IMR-90 (cell line): ENCODE measurements at regions not wholly inside any gene's neighbourhood (a gene's known extent, or its start where the extent isn't known, plus 50 kb on each side); places are given as distances from the start of the nearest gene placed in this dataset.

Experiments used
- ATAC-seq: fragments of 200-7000 bp; cut with Tn5 transposase; 2 replicates; pipeline ENCODE4 v1.9.1; 2020; ENCODE audit warnings: low read depth, mild to moderate bottlenecking, moderate library complexity
- BruUV-seq: library from RNA; stranded (reverse); fragments of 400-500 nt; replicated peaks from 2 replicates; lab custom pipeline; 2021; lab: Mats Ljungman, UMichigan
- CTCF ChIA-PET: fragments of 300-600 bp; formaldehyde crosslinking; extraction: SDS; loops from one replicate; lab custom pipeline; 2021; ENCODE audit warnings: antibody characterized with exemption; lab: Yijun Ruan, JAX
- POLR2A ChIA-PET: fragments of 300-600 bp; sonication (Branson Sonifier 250); formaldehyde crosslinking; loops from one replicate; lab custom pipeline; 2022; ENCODE audit warnings: antibody characterized with exemption; ENCODE audit not compliant: unreplicated experiment; lab: Charles Lee
- DNase-seq: peaks from one replicate; pipeline ENCODE4 v3.0.0; 2013
- H2AFZ ChIP-seq: replicated peaks from 2 replicates; pipeline ENCODE3; 2013; ENCODE audit warnings: low read length, mild to moderate bottlenecking; ENCODE audit not compliant: poor library complexity
- H2AK5ac ChIP-seq: 2 replicates; pipeline ENCODE4 v1.6.1; 2013; ENCODE audit warnings: low read depth, low read length, inconsistent platforms
- H2AK9ac ChIP-seq: replicated peaks from 2 replicates; pipeline ENCODE3; 2013; ENCODE audit warnings: mild to moderate bottlenecking, low read depth, low read length, moderate library complexity; ENCODE audit not compliant: poor library complexity
- H2BK120ac ChIP-seq: 2 replicates; pipeline ENCODE4 v1.6.1; 2013; ENCODE audit warnings: low read depth, low read length, inconsistent platforms
- H2BK15ac ChIP-seq: 3 replicates; pipeline ENCODE4 v1.6.1; 2013; ENCODE audit warnings: low read depth, low read length, inconsistent platforms
- H2BK20ac ChIP-seq: 2 replicates; pipeline ENCODE4 v1.6.1; 2013; ENCODE audit warnings: low read depth, mild to moderate bottlenecking, inconsistent platforms, low read length, moderate library complexity
- H2BK5ac ChIP-seq: 2 replicates; pipeline ENCODE4 v1.6.1; 2013; ENCODE audit warnings: mild to moderate bottlenecking, low read depth, low read length, inconsistent platforms; ENCODE audit not compliant: poor library complexity, severe bottlenecking
- H3K14ac ChIP-seq: replicated peaks from 2 replicates; pipeline ENCODE4 v1.6.1; 2013; ENCODE audit warnings: low read depth, low read length, inconsistent platforms
- H3K18ac ChIP-seq: 2 replicates; pipeline ENCODE4 v1.6.1; 2013; ENCODE audit warnings: low read depth, low read length, control low read depth
- H3K23ac ChIP-seq: 2 replicates; pipeline ENCODE4 v1.6.1; 2013; ENCODE audit warnings: low read depth, low read length, inconsistent platforms
- H3K27ac ChIP-seq: 2 replicates; pipeline ENCODE4 v1.5.1; 2013; ENCODE audit warnings: mild to moderate bottlenecking, control low read depth, low read length; ENCODE audit not compliant: insufficient read depth
- H3K27me3 ChIP-seq: 2 replicates; pipeline ENCODE4 v1.6.1; 2013; ENCODE audit warnings: low read length; ENCODE audit not compliant: control insufficient read depth, insufficient read depth
- H3K36me3 ChIP-seq: 2 replicates; pipeline ENCODE4 v1.6.1; 2013; ENCODE audit warnings: low read length, mixed read lengths; ENCODE audit not compliant: control insufficient read depth, insufficient read depth
- H3K4ac ChIP-seq: 2 replicates; pipeline ENCODE4 v1.6.1; 2013; ENCODE audit warnings: low read depth, low read length, inconsistent platforms
- H3K4me1 ChIP-seq: 2 replicates; pipeline ENCODE4 v1.6.1; 2013; ENCODE audit warnings: low read length, mixed read lengths; ENCODE audit not compliant: control insufficient read depth, insufficient read depth
- H3K4me2 ChIP-seq: 2 replicates; pipeline ENCODE4 v1.6.1; 2013; ENCODE audit warnings: low read depth, mild to moderate bottlenecking, control low read depth, low read length, moderate library complexity
- H3K4me3 ChIP-seq: 2 replicates; pipeline ENCODE4 v1.5.1; 2013; ENCODE audit warnings: low read depth, mild to moderate bottlenecking, control low read depth, low read length, moderate library complexity; ENCODE audit not compliant: insufficient read depth
- H3K56ac ChIP-seq: 2 replicates; pipeline ENCODE4 v1.6.1; 2013; ENCODE audit warnings: low read length, inconsistent platforms; ENCODE audit not compliant: insufficient read depth; ENCODE audit errors: extremely low read depth
- H3K79me1 ChIP-seq, 2 experiments: 2 replicates each; pipeline ENCODE4 v1.6.1; 2013; ENCODE audit warnings: low read length in 2 of 2, inconsistent platforms in 1 of 2, low read depth in 1 of 2
- H3K9ac ChIP-seq: 2 replicates; pipeline ENCODE4 v1.6.1; 2013; ENCODE audit warnings: low read depth, low read length, control low read depth
- H3K9me1 ChIP-seq: 2 replicates; pipeline ENCODE4 v1.6.1; 2013; ENCODE audit warnings: low read length, inconsistent platforms; ENCODE audit not compliant: insufficient read depth
- H3K9me3 ChIP-seq: 2 replicates; pipeline ENCODE4 v1.6.1; 2013; ENCODE audit warnings: low read length; ENCODE audit not compliant: control insufficient read depth, insufficient read depth
- H4K20me1 ChIP-seq: 2 replicates; pipeline ENCODE4 v1.6.1; 2013; ENCODE audit warnings: low read length, inconsistent platforms; ENCODE audit not compliant: insufficient read depth
- H4K5ac ChIP-seq: 2 replicates; pipeline ENCODE4 v1.6.1; 2013; ENCODE audit warnings: mild to moderate bottlenecking, low read depth, low read length, control low read depth
- H4K8ac ChIP-seq, 2 experiments: 2 replicates each; pipeline ENCODE4 v1.6.1; 2013; ENCODE audit warnings: low read depth in 2 of 2, low read length in 2 of 2, control low read depth in 1 of 2, inconsistent platforms in 1 of 2
- H4K91ac ChIP-seq: 2 replicates; pipeline ENCODE4 v1.6.1; 2013; ENCODE audit warnings: low read depth, low read length, inconsistent platforms; ENCODE audit not compliant: insufficient read depth
- BHLHE40 ChIP-seq: fragments of 150-350 bp; IDR thresholded peaks from 2 replicates; pipeline ENCODE4 v1.6.1; 2016; ENCODE audit warnings: mild to moderate bottlenecking, low read depth, low read length
- CHD1 ChIP-seq: IDR thresholded peaks from 2 replicates; pipeline ENCODE4 v1.6.1; 2012; ENCODE audit warnings: low read depth, low read length, improper control_type of control experiment
- POLR2A ChIP-seq: IDR thresholded peaks from 2 replicates; pipeline ENCODE4 v1.6.1; 2012; ENCODE audit warnings: mild to moderate bottlenecking, low read depth, low read length
- SMC3 ChIP-seq: fragments of 150-350 bp; IDR thresholded peaks from 2 replicates; pipeline ENCODE4 v1.6.1; 2016; ENCODE audit warnings: low read depth, mild to moderate bottlenecking, antibody characterized with exemption, low read length, moderate library complexity
- WGBS, 2 experiments: methylation state at CpG; one replicate each; pipeline versions ENCODE4 v1.1.5 to v1.1.7; 2013; ENCODE audit warnings: missing lambda C conversion rate in 2 of 2; ENCODE audit not compliant: insufficient read length in 1 of 2; ENCODE audit errors: extremely low coverage in 2 of 2; 5-methylcytosine and 5-hydroxymethylcytosine counted together
- dilution Hi-C: fragments of 300-500 bp; cut with HindIII; formaldehyde crosslinking; loops from one replicate; pipeline ENCODE4 v1.14.3; 2018; ENCODE audit warnings: low sequenced_read_pairs; ENCODE audit not compliant: unreplicated experiment
- in situ Hi-C: fragments of 300-500 bp; cut with MboI; formaldehyde crosslinking; loops from 3 replicates; pipeline ENCODE4 v1.14.3; 2019; ENCODE audit warnings: low sequenced_read_pairs, inconsistent platforms, mixed read lengths
- intact Hi-C: fragments of 100-400 bp; cut with micrococcal nuclease; formaldehyde crosslinking; loops from 2 replicates; pipeline ENCODE4 v1.10.0; 2022
- TF ChIP-seq, protein P1 (sequence below): conservative IDR thresholded peaks from 2 replicates; pipeline ENCODE4 v1.5.1; 2012; ENCODE audit warnings: mild to moderate bottlenecking, low read depth, low read length, improper control_type of control experiment

DNA sequence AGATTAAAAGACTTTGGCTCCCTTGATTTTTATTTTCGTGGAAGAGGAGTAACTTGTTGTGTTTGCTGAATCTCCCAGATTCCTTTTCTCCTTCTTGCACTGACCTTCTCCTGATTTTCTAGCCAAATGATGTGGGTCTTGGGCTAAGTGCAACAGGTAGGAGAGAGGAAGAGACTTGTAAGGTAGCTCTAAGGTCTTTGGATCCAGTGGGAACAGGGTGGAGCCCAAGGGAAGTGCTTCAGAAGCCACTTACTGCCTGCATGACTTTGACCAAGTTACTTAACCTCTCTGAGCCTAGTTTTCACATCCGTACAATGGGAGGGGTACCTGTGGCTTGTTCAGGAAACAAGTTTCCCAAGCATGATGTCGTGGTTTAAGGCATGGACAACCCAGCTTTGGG is 111.3 kb upstream of the IRX3 start:
- intact Hi-C loops: no loop called here
- H3K4me1 ChIP-seq: no peaks in the 10 kb centered on the region
- H3K79me1 ChIP-seq: no peaks in the 10 kb centered on the region
- no peak for TF ChIP-seq CHD1
- no peak for TF ChIP-seq POLR2A
- TF ChIP-seq BHLHE40: no peak
- TF ChIP-seq, protein P1, sequence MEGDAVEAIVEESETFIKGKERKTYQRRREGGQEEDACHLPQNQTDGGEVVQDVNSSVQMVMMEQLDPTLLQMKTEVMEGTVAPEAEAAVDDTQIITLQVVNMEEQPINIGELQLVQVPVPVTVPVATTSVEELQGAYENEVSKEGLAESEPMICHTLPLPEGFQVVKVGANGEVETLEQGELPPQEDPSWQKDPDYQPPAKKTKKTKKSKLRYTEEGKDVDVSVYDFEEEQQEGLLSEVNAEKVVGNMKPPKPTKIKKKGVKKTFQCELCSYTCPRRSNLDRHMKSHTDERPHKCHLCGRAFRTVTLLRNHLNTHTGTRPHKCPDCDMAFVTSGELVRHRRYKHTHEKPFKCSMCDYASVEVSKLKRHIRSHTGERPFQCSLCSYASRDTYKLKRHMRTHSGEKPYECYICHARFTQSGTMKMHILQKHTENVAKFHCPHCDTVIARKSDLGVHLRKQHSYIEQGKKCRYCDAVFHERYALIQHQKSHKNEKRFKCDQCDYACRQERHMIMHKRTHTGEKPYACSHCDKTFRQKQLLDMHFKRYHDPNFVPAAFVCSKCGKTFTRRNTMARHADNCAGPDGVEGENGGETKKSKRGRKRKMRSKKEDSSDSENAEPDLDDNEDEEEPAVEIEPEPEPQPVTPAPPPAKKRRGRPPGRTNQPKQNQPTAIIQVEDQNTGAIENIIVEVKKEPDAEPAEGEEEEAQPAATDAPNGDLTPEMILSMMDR: no peak
- no peak for TF ChIP-seq SMC3
- no peak overlapping the region for H3K4me3 ChIP-seq
- H3K4ac ChIP-seq: no peak overlapping the region
- no peak overlapping the region for H4K8ac ChIP-seq
- H2BK20ac ChIP-seq: no peak overlapping the region
- H3K56ac ChIP-seq: no peak overlapping the region
- no peak overlapping the region for H3K14ac ChIP-seq
- H3K9me1 ChIP-seq: no peaks in the 10 kb centered on the region
- no peak overlapping the region for H3K27ac ChIP-seq
- no peaks in the 10 kb centered on the region for H3K9me3 ChIP-seq
- dilution Hi-C loops: no loop called here
- ChIA-PET POLR2A (no interaction called here), CTCF (no interaction called here)
- no peak overlapping the region for H2BK120ac ChIP-seq
- no peak overlapping the region for H4K91ac ChIP-seq
- no peak overlapping the region for H2BK15ac ChIP-seq
- no peak overlapping the region for H2AFZ ChIP-seq
- no peaks in the 10 kb centered on the region; the same call in 1 of the 2 replicates for H3K27me3 ChIP-seq
- no CpG with 5 or more reads among the region's 3 CpGs for WGBS, 2 experiments
- no peak overlapping the region for H2BK5ac ChIP-seq
- no peak overlapping the region for H3K18ac ChIP-seq
- no peak overlapping the region for H2AK5ac ChIP-seq
- DNase-seq (no peak), ATAC-seq (no peak)
- in situ Hi-C loops: no loop called here
- no peak overlapping the region for H3K23ac ChIP-seq
- H2AK9ac ChIP-seq: no peak overlapping the region
- H3K4me2 ChIP-seq: no peak overlapping the region
- no peaks in the 10 kb centered on the region for H3K36me3 ChIP-seq
- BruUV-seq: no TSS peak
- H4K20me1 ChIP-seq: no peaks in the 10 kb centered on the region
- no peak overlapping the region for H4K5ac ChIP-seq
- H3K9ac ChIP-seq: no peak overlapping the region
